ENCODE measurements at regions not wholly inside any gene's neighbourhood (a gene's known extent, or its start where the extent isn't known, plus 50 kb on each side); places are given as distances from the start of the nearest gene placed in this dataset.

DNA sequence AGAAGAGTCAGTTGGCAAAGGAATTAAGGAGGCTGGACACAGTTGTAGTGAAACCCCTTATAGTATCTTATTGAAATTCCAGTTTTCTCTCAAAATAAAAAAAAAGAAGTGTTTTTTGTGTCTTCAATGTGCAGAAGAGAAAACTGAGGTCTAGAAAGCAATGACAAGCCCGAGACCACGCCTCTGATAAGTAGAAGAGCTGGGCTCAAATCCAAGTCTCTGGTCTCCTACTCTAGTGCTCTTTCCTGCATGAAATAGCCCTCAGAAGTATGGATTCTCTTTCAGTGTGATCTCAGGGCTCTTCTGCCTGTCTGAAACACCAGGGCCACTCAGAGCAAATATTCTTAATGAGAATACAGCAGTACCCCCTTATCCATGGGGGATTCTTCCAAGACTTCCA lies 200.9 kb downstream of the KIF18A start:
- 33% methylated on average over 1 of the region's 2 CpGs for WGBS (ENCODE audit: insufficient coverage)
- peaks cover 0 to 3% of the 10 kb centered on the region in 2 donors for H3K9me3 ChIP-seq (replicated peaks in 1 of 2; ENCODE audit: control insufficient read depth in 1 of 2, insufficient read depth in 1 of 2, low read length in 2 of 2)

DNA sequence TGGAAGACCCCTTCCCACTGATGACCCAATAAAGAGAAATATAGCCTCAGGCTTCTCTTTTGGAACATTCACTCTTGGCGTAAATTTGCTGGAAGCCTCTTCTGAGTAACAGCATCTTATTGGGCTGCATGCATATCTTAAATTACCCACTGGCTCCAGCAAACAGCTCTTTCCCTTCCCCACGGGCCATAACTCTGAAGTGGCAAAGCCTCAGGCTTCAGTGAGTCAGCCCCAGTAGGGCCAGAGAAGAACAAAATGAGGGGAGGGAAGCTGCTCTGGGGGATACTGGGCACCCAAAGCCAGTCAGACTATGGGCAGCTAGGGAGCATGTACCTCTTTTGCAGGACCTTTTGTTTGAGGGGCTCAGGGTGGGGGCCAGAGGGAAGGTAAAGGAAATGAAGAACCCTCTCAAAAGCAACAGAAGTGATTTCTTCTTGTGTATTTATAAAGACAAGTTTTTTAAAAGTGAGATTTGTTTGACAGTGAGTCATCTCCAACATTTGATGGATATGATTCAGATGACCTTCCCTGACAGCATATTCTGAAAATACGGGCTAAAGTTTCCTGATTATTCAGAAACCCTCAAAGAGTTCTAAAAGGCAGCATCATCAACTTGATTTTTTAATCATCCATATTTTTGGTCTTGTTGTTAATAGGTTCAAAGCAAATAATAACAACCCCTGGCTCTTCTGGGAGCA lies 203.4 kb downstream of the KIF18A start:
- H2AFZ ChIP-seq (ENCODE audit: insufficient read depth, low read depth, low read length, poor library complexity, severe bottlenecking), result no peak overlapping the region
- 71% methylated on average over 1 of the region's 3 CpGs for WGBS (ENCODE audit: insufficient coverage)
- intact Hi-C loops (cut with micrococcal nuclease), result loop anchor here in 1 of 2 donors (10.0 kb wide), 1 partner anchor 1080 kb away; no protein-coding TSS in a partner anchor

More for the DNA sequence above, 200.9 kb downstream of the KIF18A start:
- peaks cover 0 to 9% (median 7%) of the 10 kb centered on the region in 7 donors for H3K9me3 Mint-ChIP-seq
- H3K27me3 Mint-ChIP-seq (ENCODE audit: low read depth in 3 of 3), result peaks cover 0 to 5% (median 0%) of the 10 kb centered on the region in 3 donors
- Histone ChIP-seq H3K9ac (ENCODE audit: insufficient read depth, low read length, poor library complexity, severe bottlenecking) (no peak overlapping the region), H3K27ac (ENCODE audit: low read depth in 1 of 2, low read length in 2 of 2) (no peak overlapping the region), H3K27me3 (ENCODE audit: control insufficient read depth in 2 of 2, insufficient read depth in 2 of 2, low read length in 2 of 2) (no peaks in the 10 kb centered on the region), H3K4me3 (replicated peaks in 1 of 3; ENCODE audit: low read depth in 2 of 3, low read length in 3 of 3) (no peak overlapping the region), H4K20me1 (ENCODE audit: insufficient read depth, low read length) (no peaks in the 10 kb centered on the region), H3K36me3 (replicated peaks in 1 of 2; ENCODE audit: control insufficient read depth in 1 of 2, insufficient read depth in 2 of 2, low read length in 2 of 2) (no peaks in the 10 kb centered on the region), H3K4me2 (replicated peaks; ENCODE audit: extremely low read depth, low read length, poor library complexity, severe bottlenecking) (no peak overlapping the region), H2AFZ (ENCODE audit: insufficient read depth, low read depth, low read length, poor library complexity, severe bottlenecking) (no peak overlapping the region), H3K4me1 (ENCODE audit: control insufficient read depth in 1 of 2, insufficient read depth in 2 of 2, low read length in 2 of 2) (no peaks in the 10 kb centered on the region), H3K79me2 (ENCODE audit: insufficient read depth, low read length) (no peaks in the 10 kb centered on the region)
- no peak overlapping the region for H3K27ac Mint-ChIP-seq
- TF ChIP-seq, protein P1, sequence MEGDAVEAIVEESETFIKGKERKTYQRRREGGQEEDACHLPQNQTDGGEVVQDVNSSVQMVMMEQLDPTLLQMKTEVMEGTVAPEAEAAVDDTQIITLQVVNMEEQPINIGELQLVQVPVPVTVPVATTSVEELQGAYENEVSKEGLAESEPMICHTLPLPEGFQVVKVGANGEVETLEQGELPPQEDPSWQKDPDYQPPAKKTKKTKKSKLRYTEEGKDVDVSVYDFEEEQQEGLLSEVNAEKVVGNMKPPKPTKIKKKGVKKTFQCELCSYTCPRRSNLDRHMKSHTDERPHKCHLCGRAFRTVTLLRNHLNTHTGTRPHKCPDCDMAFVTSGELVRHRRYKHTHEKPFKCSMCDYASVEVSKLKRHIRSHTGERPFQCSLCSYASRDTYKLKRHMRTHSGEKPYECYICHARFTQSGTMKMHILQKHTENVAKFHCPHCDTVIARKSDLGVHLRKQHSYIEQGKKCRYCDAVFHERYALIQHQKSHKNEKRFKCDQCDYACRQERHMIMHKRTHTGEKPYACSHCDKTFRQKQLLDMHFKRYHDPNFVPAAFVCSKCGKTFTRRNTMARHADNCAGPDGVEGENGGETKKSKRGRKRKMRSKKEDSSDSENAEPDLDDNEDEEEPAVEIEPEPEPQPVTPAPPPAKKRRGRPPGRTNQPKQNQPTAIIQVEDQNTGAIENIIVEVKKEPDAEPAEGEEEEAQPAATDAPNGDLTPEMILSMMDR (IDR thresholded peaks at IDR 0.05), result no peak
- H3K4me1 Mint-ChIP-seq, result peaks cover 4% of the 10 kb centered on the region
- intact Hi-C loops (cut with micrococcal nuclease), result loop anchor here in 1 of 2 donors (10.0 kb wide), 1 partner anchor 1082 kb away; no protein-coding TSS in a partner anchor
- no peak for DNase-seq
- no peaks in the 10 kb centered on the region for H3K36me3 Mint-ChIP-seq
- H3K4me3 Mint-ChIP-seq, result no peak overlapping the region

More for the DNA sequence above, 203.4 kb downstream of the KIF18A start:
- H3K27ac ChIP-seq (ENCODE audit: low read depth in 1 of 2, low read length in 2 of 2), result no peak overlapping the region
- H3K9ac ChIP-seq (ENCODE audit: insufficient read depth, low read length, poor library complexity, severe bottlenecking), result no peak overlapping the region
- no peak overlapping the region for H3K4me3 Mint-ChIP-seq
- H4K20me1 ChIP-seq (ENCODE audit: insufficient read depth, low read length), result no peaks in the 10 kb centered on the region
- H3K27ac Mint-ChIP-seq, result no peak overlapping the region
- no peak overlapping the region for H3K4me2 ChIP-seq (replicated peaks; ENCODE audit: extremely low read depth, low read length, poor library complexity, severe bottlenecking)
- peaks cover 4% of the 10 kb centered on the region for H3K4me1 Mint-ChIP-seq
- H3K27me3 Mint-ChIP-seq (ENCODE audit: low read depth in 3 of 3), result peaks cover 0 to 5% (median 0%) of the 10 kb centered on the region in 3 donors
- TF ChIP-seq, protein P1 (IDR thresholded peaks at IDR 0.05), result no peak
- H3K36me3 Mint-ChIP-seq, result no peaks in the 10 kb centered on the region
- peaks cover 0 to 3% of the 10 kb centered on the region in 2 donors for H3K9me3 ChIP-seq (replicated peaks in 1 of 2; ENCODE audit: control insufficient read depth in 1 of 2, insufficient read depth in 1 of 2, low read length in 2 of 2)
- peaks cover 0 to 10% (median 6%) of the 10 kb centered on the region in 7 donors for H3K9me3 Mint-ChIP-seq
- H3K79me2 ChIP-seq (ENCODE audit: insufficient read depth, low read length), result no peaks in the 10 kb centered on the region
- no peak overlapping the region for H3K4me3 ChIP-seq (replicated peaks in 1 of 3; ENCODE audit: low read depth in 2 of 3, low read length in 3 of 3)
- no peak for DNase-seq
- H3K27me3 ChIP-seq (ENCODE audit: control insufficient read depth in 2 of 2, insufficient read depth in 2 of 2, low read length in 2 of 2), result no peaks in the 10 kb centered on the region
- H3K36me3 ChIP-seq (replicated peaks in 1 of 2; ENCODE audit: control insufficient read depth in 1 of 2, insufficient read depth in 2 of 2, low read length in 2 of 2), result no peaks in the 10 kb centered on the region
- H3K4me1 ChIP-seq (ENCODE audit: control insufficient read depth in 1 of 2, insufficient read depth in 2 of 2, low read length in 2 of 2), result no peaks in the 10 kb centered on the region

All from CD14-positive monocyte (primary cell).